CD4-positive, alpha-beta T cell treated with Interleukin-6 for 4 hours (primary cell): ENCODE measurements at regions not wholly inside any gene's neighbourhood (a gene's known extent, or its start where the extent isn't known, plus 50 kb on each side); places are given as distances from the start of the nearest gene placed in this dataset.
"Not testable (repeated sequence)": the region's sequence is repeated elsewhere in the genome, so short reads cannot be mapped to it uniquely, and the experiment has no call there.

Source experiments
- DNase-seq: peaks from one replicate; pipeline ENCODE4 v3.0.0-alpha.2; 2020; ENCODE audit warnings: mixed read lengths

GRCh38 chr2:7094231-7094741, 177.1 kb downstream of the RNF144A start:
- DNase-seq, result no peak

- DNase-seq, result no peak
Measured at GRCh38 chr2:7096726-7097352, 179.6 kb downstream of the RNF144A start.

GRCh38 chr2:7097353-7097895, 180.2 kb downstream of the RNF144A start:
- DNase-seq, result peak; percentile 79

GRCh38 chr2:7098816-7099215, 181.6 kb downstream of the RNF144A start:
- no peak for DNase-seq

- not testable (repeated sequence) for DNase-seq
Measured at GRCh38 chr2:7099687-7100086, 182.5 kb downstream of the RNF144A start.

GRCh38 chr2:7102826-7103225, 185.6 kb downstream of the RNF144A start:
- DNase-seq, result no peak

- DNase-seq, result no peak
Measured at GRCh38 chr2:7108792-7109532, 191.8 kb downstream of the RNF144A start.

GRCh38 chr2:7109533-7109885, 192.3 kb downstream of the RNF144A start:
- DNase-seq, result no peak

- no peak for DNase-seq
Measured at GRCh38 chr2:7111626-7112025, 194.4 kb downstream of the RNF144A start.

GRCh38 chr2:7115364-7115763, 198.2 kb downstream of the RNF144A start:
- no peak for DNase-seq

GRCh38 chr2:7115906-7116305, 198.7 kb downstream of the RNF144A start:
- no peak for DNase-seq

GRCh38 chr2:7116511-7116910, 199.3 kb downstream of the RNF144A start:
- DNase-seq, result no peak

- no peak for DNase-seq
Measured at GRCh38 chr2:7117076-7117475, 199.9 kb downstream of the RNF144A start.

GRCh38 chr2:7118606-7119131, 201.5 kb downstream of the RNF144A start:
- DNase-seq, result no peak

- DNase-seq, result no peak
Measured at GRCh38 chr2:7119132-7119835, 202.1 kb downstream of the RNF144A start.

- DNase-seq, result no peak
Measured at GRCh38 chr2:7121851-7122250, 204.6 kb downstream of the RNF144A start.

GRCh38 chr2:7127156-7127555, 209.9 kb downstream of the RNF144A start:
- DNase-seq, result no peak

GRCh38 chr2:7127687-7128086, 210.5 kb downstream of the RNF144A start:
- DNase-seq, result no peak

GRCh38 chr2:7131261-7131660, 214.0 kb downstream of the RNF144A start:
- no peak for DNase-seq

- no peak for DNase-seq
Measured at GRCh38 chr2:7132753-7133152, 215.5 kb downstream of the RNF144A start.

GRCh38 chr2:7133521-7133920, 216.3 kb downstream of the RNF144A start:
- no peak for DNase-seq

- no peak for DNase-seq
Measured at GRCh38 chr2:7140306-7140705, 223.1 kb downstream of the RNF144A start.

GRCh38 chr2:7145707-7146106, 228.5 kb downstream of the RNF144A start:
- DNase-seq, result no peak
